Progenitor cell of endocrine pancreas (in vitro differentiated cells): ENCODE measurements at regions not wholly inside any gene's neighbourhood (a gene's known extent, or its start where the extent isn't known, plus 50 kb on each side); places are given as distances from the start of the nearest gene placed in this dataset.

Experiments
- DNase-seq: peaks from one replicate; pipeline ENCODE4 v3.0.0; 2021; ENCODE audit warnings: low spot score; ENCODE audit not compliant: unreplicated experiment
- H3K27ac Mint-ChIP-seq: 2 replicates; pipeline ENCODE4 v1.8.0; 2021; ENCODE audit warnings: mild to moderate bottlenecking, moderate library complexity, mixed read lengths
- H3K27me3 Mint-ChIP-seq: 2 replicates; pipeline ENCODE4 v1.8.0; 2021; ENCODE audit warnings: mixed read lengths
- H3K36me3 Mint-ChIP-seq: 2 replicates; pipeline ENCODE4 v1.8.0; 2022; ENCODE audit warnings: mixed read lengths; ENCODE audit not compliant: insufficient read depth
- H3K4me1 Mint-ChIP-seq: 2 replicates; pipeline ENCODE4 v1.8.0; 2021; ENCODE audit warnings: low read depth, mixed read lengths
- H3K4me3 Mint-ChIP-seq: 2 replicates; pipeline ENCODE4 v1.8.0; 2021; ENCODE audit warnings: low read depth, mild to moderate bottlenecking, moderate library complexity, mixed read lengths
- H3K9me3 Mint-ChIP-seq: 2 replicates; pipeline ENCODE4 v1.8.0; 2021; ENCODE audit warnings: low read depth, mixed read lengths
- TF ChIP-seq, protein P1 (sequence below): fragments of 200-600 bp; sonication (generic); IDR thresholded peaks from one replicate; pipeline ENCODE4 v1.5.0; 2021; ENCODE audit warnings: antibody characterized with exemption, mild to moderate bottlenecking; ENCODE audit not compliant: unreplicated experiment

DNA sequence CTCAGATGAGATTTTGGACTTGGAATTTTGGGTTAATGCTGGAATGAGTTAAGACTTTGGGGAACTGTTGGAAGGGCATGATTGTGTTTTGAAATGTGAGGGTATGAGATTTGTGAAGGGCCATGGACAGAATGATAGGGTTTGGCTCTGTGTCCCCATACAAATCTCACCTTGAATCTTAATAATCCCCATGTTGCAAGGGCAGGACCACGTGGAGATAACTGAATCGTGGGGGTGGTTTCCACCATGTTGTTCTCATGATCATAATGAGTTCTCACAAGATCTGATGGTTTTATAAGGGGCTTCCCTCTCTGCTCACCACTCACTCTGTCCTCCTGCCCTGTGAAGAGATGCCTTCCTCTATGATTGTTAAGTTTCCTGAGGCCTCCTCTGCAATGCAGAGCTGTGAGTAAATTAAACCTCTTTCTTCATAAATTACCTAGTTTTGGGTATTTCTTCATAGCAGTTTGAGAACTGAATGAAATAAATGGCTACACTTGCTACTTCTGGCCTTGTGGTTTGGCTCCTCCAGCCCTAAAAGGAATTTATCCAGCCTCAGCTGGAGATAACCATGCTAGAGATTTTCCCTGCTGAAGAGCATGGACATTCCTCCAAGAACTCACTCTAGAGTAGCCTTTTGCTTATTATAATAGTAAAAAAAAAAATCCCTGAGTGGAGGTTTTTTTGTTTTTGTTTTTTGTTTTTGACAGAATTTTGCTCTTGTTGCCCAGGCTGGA lies 144.3 kb upstream of the TFPI start:
- H3K27me3 Mint-ChIP-seq: no peaks in the 10 kb centered on the region
- H3K9me3 Mint-ChIP-seq: peaks cover 6% of the 10 kb centered on the region
- no peaks in the 10 kb centered on the region for H3K4me1 Mint-ChIP-seq

DNA sequence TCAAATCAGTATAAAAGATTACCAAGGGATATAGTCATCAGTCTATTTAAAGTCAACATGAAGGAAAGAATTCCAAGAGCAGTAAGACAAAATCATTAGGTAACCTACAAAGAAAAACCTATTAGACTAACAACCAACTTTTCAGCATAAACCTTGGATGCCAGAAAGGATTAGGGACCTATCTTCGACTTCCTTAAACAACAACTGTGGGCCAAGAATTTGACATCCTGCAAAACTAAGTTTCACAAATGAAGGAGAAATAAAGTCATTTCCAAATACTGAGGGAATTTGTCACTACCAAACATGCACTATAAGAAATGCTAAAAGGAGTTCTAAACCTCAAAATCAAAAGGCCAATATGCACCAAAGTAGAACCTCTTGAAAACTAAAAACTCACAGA lies 147.9 kb upstream of the TFPI start:
- Mint-ChIP-seq H3K4me3 (no peak overlapping the region), H3K36me3 (peaks cover 3% of the 10 kb centered on the region), H3K9me3 (peaks cover 10% of the 10 kb centered on the region), H3K27me3 (no peaks in the 10 kb centered on the region), H3K27ac (no peak overlapping the region), H3K4me1 (no peaks in the 10 kb centered on the region)
- no peak for DNase-seq
- TF ChIP-seq, protein P1, sequence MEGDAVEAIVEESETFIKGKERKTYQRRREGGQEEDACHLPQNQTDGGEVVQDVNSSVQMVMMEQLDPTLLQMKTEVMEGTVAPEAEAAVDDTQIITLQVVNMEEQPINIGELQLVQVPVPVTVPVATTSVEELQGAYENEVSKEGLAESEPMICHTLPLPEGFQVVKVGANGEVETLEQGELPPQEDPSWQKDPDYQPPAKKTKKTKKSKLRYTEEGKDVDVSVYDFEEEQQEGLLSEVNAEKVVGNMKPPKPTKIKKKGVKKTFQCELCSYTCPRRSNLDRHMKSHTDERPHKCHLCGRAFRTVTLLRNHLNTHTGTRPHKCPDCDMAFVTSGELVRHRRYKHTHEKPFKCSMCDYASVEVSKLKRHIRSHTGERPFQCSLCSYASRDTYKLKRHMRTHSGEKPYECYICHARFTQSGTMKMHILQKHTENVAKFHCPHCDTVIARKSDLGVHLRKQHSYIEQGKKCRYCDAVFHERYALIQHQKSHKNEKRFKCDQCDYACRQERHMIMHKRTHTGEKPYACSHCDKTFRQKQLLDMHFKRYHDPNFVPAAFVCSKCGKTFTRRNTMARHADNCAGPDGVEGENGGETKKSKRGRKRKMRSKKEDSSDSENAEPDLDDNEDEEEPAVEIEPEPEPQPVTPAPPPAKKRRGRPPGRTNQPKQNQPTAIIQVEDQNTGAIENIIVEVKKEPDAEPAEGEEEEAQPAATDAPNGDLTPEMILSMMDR: no peak

More for the DNA sequence above, 144.3 kb upstream of the TFPI start:
- no peak for DNase-seq
- no peak overlapping the region for H3K4me3 Mint-ChIP-seq
- peaks cover 1% of the 10 kb centered on the region for H3K36me3 Mint-ChIP-seq
- TF ChIP-seq, protein P1: no peak
- H3K27ac Mint-ChIP-seq: no peak overlapping the region

DNA sequence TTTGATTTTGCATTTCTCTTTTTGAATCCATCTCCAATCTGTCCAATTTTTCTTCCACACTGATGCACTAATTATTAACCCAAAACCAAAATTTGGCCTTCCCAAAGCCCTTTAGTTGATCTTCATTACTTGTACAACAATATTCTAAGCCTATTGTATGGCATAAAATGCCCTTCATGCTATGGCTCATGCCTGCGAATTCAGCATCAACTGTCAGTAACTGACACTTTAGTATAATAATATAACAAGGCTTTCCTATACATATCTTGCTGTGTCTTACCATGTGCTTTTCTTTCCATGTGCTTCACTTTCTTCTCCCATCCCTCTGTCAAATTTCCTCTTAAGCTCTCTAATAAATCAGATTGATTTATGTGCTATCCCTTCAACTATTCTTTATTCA lies 154.0 kb upstream of the TFPI start:
- Mint-ChIP-seq H3K9me3 (peaks cover 7% of the 10 kb centered on the region), H3K4me1 (no peaks in the 10 kb centered on the region), H3K4me3 (no peak overlapping the region), H3K27me3 (no peaks in the 10 kb centered on the region), H3K27ac (no peak overlapping the region), H3K36me3 (peaks cover 3% of the 10 kb centered on the region)
- no peak for DNase-seq
- TF ChIP-seq, protein P1: no peak

DNA sequence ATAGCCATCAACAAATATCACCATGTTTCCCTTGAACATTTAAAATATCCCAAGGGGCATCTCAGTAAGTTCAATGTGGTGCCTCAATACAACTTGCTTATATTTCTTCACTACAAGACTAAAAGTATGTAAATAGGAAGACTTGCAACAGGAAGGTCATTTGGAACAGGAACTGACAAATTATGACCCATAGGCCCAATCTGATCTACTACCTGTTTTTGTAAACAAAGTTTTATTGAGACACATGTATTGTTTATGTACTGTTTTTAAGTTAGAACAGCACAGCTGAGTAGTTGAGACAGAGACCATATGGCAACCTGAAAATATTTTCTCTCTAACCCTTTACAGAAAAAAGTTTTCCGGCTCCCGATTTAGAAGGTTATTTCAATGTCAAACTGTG lies 154.8 kb upstream of the TFPI start:
- Mint-ChIP-seq H3K27ac (no peak overlapping the region), H3K4me1 (no peaks in the 10 kb centered on the region), H3K36me3 (no peaks in the 10 kb centered on the region), H3K4me3 (no peak overlapping the region), H3K27me3 (no peaks in the 10 kb centered on the region), H3K9me3 (no peaks in the 10 kb centered on the region)
- DNase-seq: no peak
- TF ChIP-seq, protein P1: no peak

DNA sequence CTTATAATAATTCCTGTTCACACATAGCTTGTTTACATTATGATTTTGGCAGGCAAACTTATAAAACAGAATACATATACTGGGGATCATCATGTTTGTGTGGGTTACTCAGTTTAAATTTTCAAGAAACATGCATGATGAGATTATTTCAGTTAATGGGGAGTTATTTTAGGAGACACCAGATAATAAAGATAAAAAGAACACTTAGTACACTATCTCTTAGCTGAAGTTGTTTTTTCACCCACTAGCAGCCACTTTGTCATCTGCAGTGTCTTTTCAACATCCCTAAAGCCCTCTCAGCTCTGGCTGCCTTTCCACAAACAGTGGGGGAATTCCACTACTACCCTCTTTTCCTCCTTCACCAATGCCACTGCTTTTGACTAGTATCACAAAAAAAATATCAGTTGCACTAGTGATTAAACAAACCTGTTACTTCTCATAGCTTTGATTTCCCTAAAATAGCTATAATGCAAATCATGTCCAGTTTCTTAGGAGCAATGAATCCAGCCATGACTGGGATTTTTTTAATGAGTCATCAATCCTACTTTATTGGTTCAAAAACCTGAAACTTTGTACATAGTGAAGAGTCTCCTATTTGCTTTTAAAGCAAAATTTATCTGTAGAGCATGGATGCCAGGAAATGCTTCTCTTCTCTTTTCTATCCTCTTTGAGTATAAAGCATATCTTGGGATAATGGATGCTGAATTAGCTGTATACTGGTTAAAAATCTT lies 156.7 kb upstream of the TFPI start:
- no peak overlapping the region for H3K27ac Mint-ChIP-seq
- H3K9me3 Mint-ChIP-seq: no peaks in the 10 kb centered on the region
- H3K36me3 Mint-ChIP-seq: no peaks in the 10 kb centered on the region
- no peaks in the 10 kb centered on the region for H3K4me1 Mint-ChIP-seq
- H3K27me3 Mint-ChIP-seq: no peaks in the 10 kb centered on the region
- no peak for DNase-seq
- H3K4me3 Mint-ChIP-seq: no peak overlapping the region
- TF ChIP-seq, protein P1: no peak
